T-cell (primary cell): ENCODE measurements at regions not wholly inside any gene's neighbourhood (a gene's known extent, or its start where the extent isn't known, plus 50 kb on each side); places are given as distances from the start of the nearest gene placed in this dataset.

Source experiments
- ATAC-seq, 4 experiments: fragments of 200-7000 bp in 3 of 4; fragments of 150-1000 bp in 1 of 4; cut with Tn5 transposase; replicated peaks in 1 of 4; 1 replicate in 3 of 4; 2 replicates in 1 of 4; pipeline ENCODE4 v1.10.0; 2021; ENCODE audit warnings: moderate library complexity in 3 of 4, mild to moderate bottlenecking in 2 of 4, moderate number of reproducible peaks in 1 of 4
- CTCF ChIA-PET, 2 donors: fragments of 300-600 bp; sonication (Branson Sonifier 250); formaldehyde crosslinking; loops; one replicate each; lab custom pipeline; 2022; ENCODE audit warnings: antibody characterized with exemption in 2 of 2; lab: Charles Lee
- POLR2A ChIA-PET, 2 donors: fragments of 300-600 bp; sonication (Branson Sonifier 250); formaldehyde crosslinking; loops; one replicate each; lab custom pipeline; 2022; ENCODE audit warnings: antibody characterized with exemption in 2 of 2; lab: Charles Lee
- DNase-seq, 35 experiments: peaks; one replicate each; pipeline versions ENCODE4 v3.0.0 to v3.0.0-alpha.2; 2013 to 2023
- H3K27ac ChIP-seq: one replicate; pipeline ENCODE4 v1.5.1; 2013; ENCODE audit warnings: low read length
- H3K27me3 ChIP-seq, 2 experiments: replicated peaks in 1 of 2; 1 replicate in 1 of 2; 2 replicates in 1 of 2; pipeline versions ENCODE4 v1.6.1 to v1.7.0; 2013; ENCODE audit warnings: low read length in 1 of 2, mixed read lengths in 1 of 2; ENCODE audit not compliant: control insufficient read depth in 2 of 2, insufficient read depth in 2 of 2; ENCODE audit errors: extremely low read depth in 1 of 2
- H3K36me3 ChIP-seq, 2 donors: 1 replicate in 1 of 2; 2 replicates in 1 of 2; pipeline versions ENCODE4 v1.6.1 to v1.7.0; 2013; ENCODE audit warnings: low read length in 1 of 2; ENCODE audit not compliant: control insufficient read depth in 2 of 2, insufficient read depth in 1 of 2; ENCODE audit errors: extremely low read depth in 1 of 2
- H3K4me1 ChIP-seq, 2 experiments: 1 replicate in 1 of 2; 2 replicates in 1 of 2; pipeline versions ENCODE4 v1.6.1 to v1.7.0; 2013; ENCODE audit warnings: low read length in 2 of 2, mixed read lengths in 1 of 2; ENCODE audit not compliant: insufficient read depth in 2 of 2, control insufficient read depth in 1 of 2; ENCODE audit errors: extremely low read depth in 1 of 2
- H3K4me3 ChIP-seq, 2 donors: 1 replicate in 1 of 2; 2 replicates in 1 of 2; pipeline versions ENCODE4 v1.5.1 to v1.7.0; 2013; ENCODE audit warnings: mild to moderate bottlenecking in 2 of 2, low read length in 1 of 2, moderate library complexity in 1 of 2; ENCODE audit not compliant: control insufficient read depth in 1 of 2; ENCODE audit errors: extremely low read depth in 1 of 2
- H3K9me3 ChIP-seq: 2 replicates; pipeline ENCODE4 v1.7.0; 2013
- H3K27ac Mint-ChIP-seq, 2 donors: one replicate each; pipeline ENCODE4 v1.8.0; 2020 to 2021; ENCODE audit warnings: mild to moderate bottlenecking in 2 of 2, mixed read lengths in 2 of 2
- H3K27me3 Mint-ChIP-seq, 2 donors: one replicate each; pipeline ENCODE4 v1.8.0; 2021 to 2022; ENCODE audit warnings: mixed read lengths in 2 of 2
- H3K36me3 Mint-ChIP-seq: one replicate; pipeline ENCODE4 v1.8.0; 2021; ENCODE audit warnings: mixed read lengths
- H3K4me1 Mint-ChIP-seq, 3 donors: one replicate each; pipeline ENCODE4 v1.8.0; 2020 to 2022; ENCODE audit warnings: mixed read lengths in 3 of 3, mild to moderate bottlenecking in 1 of 3
- H3K4me3 Mint-ChIP-seq, 3 donors: one replicate each; pipeline ENCODE4 v1.8.0; 2020 to 2022; ENCODE audit warnings: mild to moderate bottlenecking in 3 of 3, mixed read lengths in 3 of 3, moderate library complexity in 3 of 3
- H3K9me3 Mint-ChIP-seq, 3 donors: one replicate each; pipeline ENCODE4 v1.8.0; 2020 to 2022; ENCODE audit warnings: mixed read lengths in 3 of 3
- WGBS: methylation state at CpG from one replicate; pipeline ENCODE4 v1.1.5; 2013; ENCODE audit warnings: missing lambda C conversion rate; ENCODE audit not compliant: insufficient coverage; 5-methylcytosine and 5-hydroxymethylcytosine counted together

- H3K27me3 ChIP-seq, result peaks cover 0 to 11% of the 10 kb centered on the region in 2 experiments
- H3K27ac Mint-ChIP-seq, result peak overlapping the region in 1 of 2 donors; percentile 3
- no peaks in the 10 kb centered on the region for H3K9me3 Mint-ChIP-seq
- H3K36me3 Mint-ChIP-seq, result no peaks in the 10 kb centered on the region
- ChIA-PET CTCF (no interaction called here), POLR2A (interaction anchor here in 1 of 2 donors (0.6 kb wide), 1 partner anchor 54 kb away, joined by 3 read pairs; no protein-coding TSS in a partner anchor)
- H3K4me1 Mint-ChIP-seq, result peaks cover 0 to 6% (median 0%) of the 10 kb centered on the region in 3 donors
- H3K27ac ChIP-seq, result no peak overlapping the region
- whole genome bisulfite sequencing, result 89% methylated on average over 6 of the region's 9 CpGs
- no peak for DNase-seq
- no peaks in the 10 kb centered on the region for H3K36me3 ChIP-seq
- H3K27me3 Mint-ChIP-seq, result peaks cover 0 to 1% of the 10 kb centered on the region in 2 donors
- no peak overlapping the region for H3K4me3 ChIP-seq
- no peak overlapping the region for H3K4me3 Mint-ChIP-seq
- no peaks in the 10 kb centered on the region for H3K4me1 ChIP-seq
- H3K9me3 ChIP-seq, result no peaks in the 10 kb centered on the region
- no peak for ATAC-seq
Observed at GRCh38 chr20:50401587-50402418, 108.4 kb upstream of the PTPN1 start.

GRCh38 chr20:50403565-50404418 lies 106.4 kb upstream of the PTPN1 start:
- Histone ChIP-seq H3K4me1 (no peaks in the 10 kb centered on the region), H3K27me3 (peaks cover 0 to 11% of the 10 kb centered on the region in 2 experiments), H3K9me3 (no peaks in the 10 kb centered on the region), H3K27ac (no peak overlapping the region), H3K36me3 (no peaks in the 10 kb centered on the region), H3K4me3 (no peak overlapping the region)
- peaks cover 0 to 1% of the 10 kb centered on the region in 2 donors for H3K27me3 Mint-ChIP-seq
- DNase-seq, result no peak
- H3K4me3 Mint-ChIP-seq, result no peak overlapping the region
- peaks cover 0 to 6% (median 0%) of the 10 kb centered on the region in 3 donors for H3K4me1 Mint-ChIP-seq
- POLR2A ChIA-PET, result no interaction called here
- CTCF ChIA-PET, result interaction anchor here in 1 of 2 donors (0.6 kb wide), 1 partner anchor 106 kb away, joined by 4 read pairs; no protein-coding TSS in a partner anchor
- H3K27ac Mint-ChIP-seq, result no peak overlapping the region
- H3K9me3 Mint-ChIP-seq, result no peaks in the 10 kb centered on the region
- H3K36me3 Mint-ChIP-seq, result no peaks in the 10 kb centered on the region
- no peak for ATAC-seq
- WGBS, result 74% methylated on average over 12 of the region's 13 CpGs

GRCh38 chr20:50404419-50405234 lies 105.6 kb upstream of the PTPN1 start:
- no peak for ATAC-seq
- POLR2A ChIA-PET, result no interaction called here
- Mint-ChIP-seq H3K4me3 (no peak overlapping the region), H3K27me3 (peaks cover 0 to 1% of the 10 kb centered on the region in 2 donors), H3K9me3 (no peaks in the 10 kb centered on the region), H3K27ac (no peak overlapping the region), H3K36me3 (no peaks in the 10 kb centered on the region), H3K4me1 (peaks cover 0 to 6% (median 0%) of the 10 kb centered on the region in 3 donors)
- H3K9me3 ChIP-seq, result no peaks in the 10 kb centered on the region
- no peaks in the 10 kb centered on the region for H3K4me1 ChIP-seq
- H3K36me3 ChIP-seq, result no peaks in the 10 kb centered on the region
- peaks cover 0 to 7% of the 10 kb centered on the region in 2 experiments for H3K27me3 ChIP-seq
- H3K4me3 ChIP-seq, result no peak overlapping the region
- CTCF ChIA-PET, result no interaction called here
- H3K27ac ChIP-seq, result no peak overlapping the region
- 72% methylated on average over 6 of the region's 9 CpGs for WGBS
- no peak for DNase-seq

- Histone ChIP-seq H3K27ac (no peak overlapping the region), H3K4me1 (no peaks in the 10 kb centered on the region), H3K9me3 (no peaks in the 10 kb centered on the region), H3K4me3 (no peak overlapping the region), H3K36me3 (no peaks in the 10 kb centered on the region), H3K27me3 (peaks cover 0 to 3% of the 10 kb centered on the region in 2 experiments)
- ChIA-PET POLR2A (no interaction called here), CTCF (no interaction called here)
- no CpG with 5 or more reads among the region's 10 CpGs for WGBS
- Mint-ChIP-seq H3K4me3 (no peak overlapping the region), H3K9me3 (no peaks in the 10 kb centered on the region), H3K4me1 (peaks cover 0 to 6% (median 0%) of the 10 kb centered on the region in 3 donors), H3K27me3 (peaks cover 0 to 1% of the 10 kb centered on the region in 2 donors), H3K36me3 (no peaks in the 10 kb centered on the region), H3K27ac (no peak overlapping the region)
- DNase-seq, result no peak
- no peak for ATAC-seq
Observed at GRCh38 chr20:50405235-50405914, 104.8 kb upstream of the PTPN1 start.

- Mint-ChIP-seq H3K27me3 (peaks cover 0 to 1% of the 10 kb centered on the region in 2 donors), H3K27ac (no peak overlapping the region), H3K9me3 (no peaks in the 10 kb centered on the region), H3K4me1 (peaks cover 0 to 6% (median 0%) of the 10 kb centered on the region in 3 donors), H3K36me3 (no peaks in the 10 kb centered on the region), H3K4me3 (no peak overlapping the region)
- Histone ChIP-seq H3K36me3 (no peaks in the 10 kb centered on the region), H3K4me3 (no peak overlapping the region), H3K9me3 (no peaks in the 10 kb centered on the region), H3K27me3 (peaks cover 0 to 3% of the 10 kb centered on the region in 2 experiments), H3K4me1 (no peaks in the 10 kb centered on the region), H3K27ac (no peak overlapping the region)
- DNase-seq, result no peak
- 100% methylated on average over 1 of the region's 6 CpGs for WGBS
- ChIA-PET CTCF (no interaction called here), POLR2A (no interaction called here)
- ATAC-seq, result no peak
Observed at GRCh38 chr20:50405915-50406609, 104.1 kb upstream of the PTPN1 start.
